B cell (primary cell): ENCODE measurements at regions not wholly inside any gene's neighbourhood (a gene's known extent, or its start where the extent isn't known, plus 50 kb on each side); places are given as distances from the start of the nearest gene placed in this dataset.

Source experiments
- ATAC-seq: fragments of 200-7000 bp; cut with Tn5 transposase; one replicate; pipeline ENCODE4 v1.10.0; 2021; ENCODE audit warnings: low read depth, mild to moderate bottlenecking, moderate number of reproducible peaks, moderate library complexity
- CTCF ChIA-PET: fragments of 350-600 bp; sonication (Branson Sonifier 250); formaldehyde crosslinking; loops from one replicate; lab custom pipeline; 2021; ENCODE audit warnings: antibody characterized with exemption, inconsistent platforms; lab: Charles Lee
- POLR2A ChIA-PET: fragments of 350-600 bp; sonication (Branson Sonifier 250); formaldehyde crosslinking; loops from one replicate; lab custom pipeline; 2021; ENCODE audit warnings: antibody characterized with exemption; lab: Charles Lee
- DNase-seq: peaks from one replicate; pipeline ENCODE4 v3.0.0; 2013
- H2AFZ ChIP-seq: 2 replicates; pipeline ENCODE4 v1.6.1; 2012; ENCODE audit warnings: mild to moderate bottlenecking, low read depth, low read length; ENCODE audit not compliant: insufficient read depth, poor library complexity, severe bottlenecking
- H3K27ac ChIP-seq, 2 donors: 1 replicate in 1 of 2; 2 replicates in 1 of 2; pipeline ENCODE4 v1.5.1; 2012 to 2013; ENCODE audit warnings: low read length in 2 of 2, mild to moderate bottlenecking in 2 of 2, moderate library complexity in 1 of 2
- H3K27me3 ChIP-seq, 4 experiments: fragments of 200-600 bp in 1 of 4; sonication (generic) in 1 of 4; replicated peaks in 1 of 4; 1 replicate in 2 of 4; 2 replicates in 2 of 4; pipeline versions ENCODE4 v1.6.1 to v1.7.0; 2013 to 2016; ENCODE audit warnings: low read length in 3 of 4, mild to moderate bottlenecking in 2 of 4, mixed read lengths in 1 of 4, moderate library complexity in 1 of 4; ENCODE audit not compliant: insufficient read depth in 4 of 4, control insufficient read depth in 3 of 4; ENCODE audit errors: control extremely low read depth in 1 of 4
- H3K36me3 ChIP-seq, 2 experiments: replicated peaks in 1 of 2; 1 replicate in 1 of 2; 2 replicates in 1 of 2; pipeline versions ENCODE4 v1.6.1 to v1.7.1; 2013; ENCODE audit warnings: low read length in 1 of 2; ENCODE audit not compliant: insufficient read depth in 2 of 2, control insufficient read depth in 1 of 2; ENCODE audit errors: control extremely low read depth in 1 of 2, extremely low read depth in 1 of 2
- H3K4me1 ChIP-seq, 2 donors: fragments of 200-600 bp in 1 of 2; sonication (generic) in 1 of 2; 1 replicate in 1 of 2; 2 replicates in 1 of 2; pipeline versions ENCODE4 v1.5.1 to v1.6.1; 2013 to 2017; ENCODE audit warnings: low read length in 2 of 2; ENCODE audit not compliant: control insufficient read depth in 2 of 2, insufficient read depth in 2 of 2
- H3K4me2 ChIP-seq: replicated peaks from 2 replicates; pipeline ENCODE3; 2012; ENCODE audit warnings: mild to moderate bottlenecking, low read depth, low read length; ENCODE audit not compliant: poor library complexity, severe bottlenecking
- H3K4me3 ChIP-seq, 5 experiments: fragments of 200-600 bp in 1 of 5; sonication (generic) in 1 of 5; 1 replicate in 3 of 5; 2 replicates in 2 of 5; pipeline versions ENCODE4 v1.5.1 to v1.7.0; 2011 to 2016; ENCODE audit warnings: low read length in 4 of 5, mild to moderate bottlenecking in 4 of 5, low read depth in 2 of 5, control low read depth in 1 of 5, moderate library complexity in 1 of 5; ENCODE audit not compliant: insufficient read depth in 1 of 5; ENCODE audit errors: control extremely low read depth in 1 of 5, extremely low read depth in 1 of 5
- H3K79me2 ChIP-seq: fragments of 200-600 bp; sonication (generic); one replicate; pipeline ENCODE4 v1.6.0; 2016; ENCODE audit warnings: low read length; ENCODE audit not compliant: control insufficient read depth, insufficient read depth
- H3K9ac ChIP-seq: fragments of 200-600 bp; sonication (generic); 2 replicates; pipeline ENCODE4 v1.6.1; 2017; ENCODE audit warnings: mild to moderate bottlenecking, low read length, moderate library complexity
- H3K9me3 ChIP-seq, 3 donors: one replicate each; pipeline versions ENCODE4 v1.6.1 to v1.7.1; 2013; ENCODE audit warnings: low read length in 2 of 3; ENCODE audit not compliant: control insufficient read depth in 2 of 3, insufficient read depth in 1 of 3; ENCODE audit errors: control extremely low read depth in 1 of 3
- H4K20me1 ChIP-seq: 2 replicates; pipeline ENCODE4 v1.6.0; 2012; ENCODE audit warnings: mild to moderate bottlenecking, low read length; ENCODE audit not compliant: insufficient read depth, control insufficient read depth, poor library complexity, severe bottlenecking
- H3K27ac Mint-ChIP-seq: one replicate; pipeline ENCODE4 v1.8.0; 2021; ENCODE audit warnings: mixed read lengths
- H3K27me3 Mint-ChIP-seq: one replicate; pipeline ENCODE4 v1.8.0; 2021; ENCODE audit warnings: mixed read lengths
- H3K4me1 Mint-ChIP-seq: one replicate; pipeline ENCODE4 v1.8.0; 2021; ENCODE audit warnings: mixed read lengths
- H3K4me3 Mint-ChIP-seq: one replicate; pipeline ENCODE4 v1.8.0; 2021; ENCODE audit warnings: mixed read lengths
- H3K9me3 Mint-ChIP-seq: one replicate; pipeline ENCODE4 v1.8.0; 2022; ENCODE audit warnings: mixed read lengths; ENCODE audit not compliant: insufficient read depth
- EZH2 ChIP-seq: IDR thresholded peaks from 2 replicates; pipeline ENCODE4 v1.6.1; 2012; ENCODE audit warnings: borderline replicate concordance, low read depth, mild to moderate bottlenecking, moderate library complexity, low read length; ENCODE audit not compliant: insufficient read depth, poor library complexity, severe bottlenecking
- WGBS: methylation state at CpG from one replicate; pipeline ENCODE4 v1.1.5; 2013; ENCODE audit warnings: missing lambda C conversion rate; ENCODE audit not compliant: insufficient coverage; 5-methylcytosine and 5-hydroxymethylcytosine counted together
- intact Hi-C: fragments of 100-400 bp; cut with micrococcal nuclease; formaldehyde crosslinking; loops from one replicate; pipeline ENCODE4 v1.10.0; 2022
- TF ChIP-seq, protein P1 (sequence below): fragments of 200-600 bp; IDR thresholded peaks from one replicate; pipeline ENCODE4 v1.8.0; 2022; ENCODE audit warnings: antibody characterized with exemption, mild to moderate bottlenecking

DNA sequence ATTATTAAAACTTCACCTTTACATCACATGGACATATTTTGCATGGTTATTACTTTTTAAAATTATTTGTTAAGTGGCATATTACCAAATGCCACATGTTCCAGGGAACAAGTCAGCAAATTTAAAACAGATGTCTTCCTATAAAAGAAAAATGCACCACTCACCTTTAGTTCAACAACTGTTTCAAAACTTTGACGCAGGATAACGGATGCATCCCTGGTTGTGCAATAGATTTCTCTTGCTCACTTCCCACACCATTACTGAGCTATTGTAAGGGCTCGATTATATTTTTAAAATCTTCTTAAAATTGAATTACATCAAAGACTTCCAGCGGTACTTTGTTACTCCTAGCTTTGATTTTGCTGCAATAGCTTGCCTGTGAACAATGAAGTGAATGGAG lies 93.0 kb upstream of the ARHGAP24 start:
- Mint-ChIP-seq H3K27me3 (no peaks in the 10 kb centered on the region), H3K4me3 (no peak overlapping the region), H3K9me3 (no peaks in the 10 kb centered on the region), H3K27ac (no peak overlapping the region), H3K4me1 (peaks cover 6% of the 10 kb centered on the region)
- Histone ChIP-seq H2AFZ (no peak overlapping the region), H3K27me3 (no peaks in the 10 kb centered on the region), H3K4me3 (no peak overlapping the region), H3K9ac (no peak overlapping the region), H3K4me2 (no peak overlapping the region), H3K9me3 (no peaks in the 10 kb centered on the region), H3K4me1 (no peaks in the 10 kb centered on the region), H3K27ac (no peak overlapping the region), H3K79me2 (no peaks in the 10 kb centered on the region), H4K20me1 (no peaks in the 10 kb centered on the region), H3K36me3 (no peaks in the 10 kb centered on the region)
- WGBS: 100% methylated on average over 2 of the region's 4 CpGs
- intact Hi-C loops: no loop called here
- ATAC-seq (no peak), DNase-seq (no peak)
- ChIA-PET CTCF (interaction anchor here (0.7 to 2.0 kb wide), 3 partner anchors 10 to 35 kb away, joined by 3 to 6 read pairs (median 4); no protein-coding TSS in a partner anchor), POLR2A (no interaction called here)
- no peak for TF ChIP-seq EZH2
- TF ChIP-seq, protein P1, sequence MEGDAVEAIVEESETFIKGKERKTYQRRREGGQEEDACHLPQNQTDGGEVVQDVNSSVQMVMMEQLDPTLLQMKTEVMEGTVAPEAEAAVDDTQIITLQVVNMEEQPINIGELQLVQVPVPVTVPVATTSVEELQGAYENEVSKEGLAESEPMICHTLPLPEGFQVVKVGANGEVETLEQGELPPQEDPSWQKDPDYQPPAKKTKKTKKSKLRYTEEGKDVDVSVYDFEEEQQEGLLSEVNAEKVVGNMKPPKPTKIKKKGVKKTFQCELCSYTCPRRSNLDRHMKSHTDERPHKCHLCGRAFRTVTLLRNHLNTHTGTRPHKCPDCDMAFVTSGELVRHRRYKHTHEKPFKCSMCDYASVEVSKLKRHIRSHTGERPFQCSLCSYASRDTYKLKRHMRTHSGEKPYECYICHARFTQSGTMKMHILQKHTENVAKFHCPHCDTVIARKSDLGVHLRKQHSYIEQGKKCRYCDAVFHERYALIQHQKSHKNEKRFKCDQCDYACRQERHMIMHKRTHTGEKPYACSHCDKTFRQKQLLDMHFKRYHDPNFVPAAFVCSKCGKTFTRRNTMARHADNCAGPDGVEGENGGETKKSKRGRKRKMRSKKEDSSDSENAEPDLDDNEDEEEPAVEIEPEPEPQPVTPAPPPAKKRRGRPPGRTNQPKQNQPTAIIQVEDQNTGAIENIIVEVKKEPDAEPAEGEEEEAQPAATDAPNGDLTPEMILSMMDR: no peak

DNA sequence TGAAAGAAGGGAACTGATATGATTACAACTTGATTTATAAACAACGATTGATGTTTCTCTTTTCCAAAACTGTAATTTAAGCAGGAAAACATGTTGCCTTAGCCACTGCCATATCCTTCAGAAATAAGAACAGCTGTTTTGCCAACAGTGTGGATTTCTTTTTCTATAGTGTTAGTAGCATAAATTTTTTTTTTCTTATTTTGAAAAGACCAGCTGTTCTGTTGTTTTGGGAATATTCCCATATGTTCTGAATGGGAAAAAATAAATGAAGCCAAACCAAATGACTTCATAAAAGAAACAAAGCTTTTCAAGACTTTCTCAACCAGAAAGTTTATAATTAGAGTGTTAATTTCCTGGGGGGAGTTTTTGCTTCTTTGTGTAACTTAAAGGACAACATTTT lies 83.9 kb upstream of the ARHGAP24 start:
- ATAC-seq (no peak), DNase-seq (no peak)
- Histone ChIP-seq H2AFZ (no peak overlapping the region), H3K9ac (no peak overlapping the region), H3K27me3 (no peaks in the 10 kb centered on the region), H3K4me2 (peak overlapping the region; percentile 7), H3K36me3 (no peaks in the 10 kb centered on the region), H3K9me3 (no peaks in the 10 kb centered on the region), H3K4me1 (peaks cover 30 to 37% of the 10 kb centered on the region in 2 donors), H3K79me2 (no peaks in the 10 kb centered on the region), H3K4me3 (no peak overlapping the region), H4K20me1 (no peaks in the 10 kb centered on the region), H3K27ac (no peak overlapping the region)
- Mint-ChIP-seq H3K4me1 (peaks cover 28% of the 10 kb centered on the region), H3K27me3 (no peaks in the 10 kb centered on the region), H3K27ac (no peak overlapping the region), H3K9me3 (no peaks in the 10 kb centered on the region), H3K4me3 (no peak overlapping the region)
- CTCF ChIA-PET: interaction anchor here (1.8 kb wide), 1 partner anchor 9 kb away, joined by 6 read pairs; no protein-coding TSS in a partner anchor
- intact Hi-C loops: loop anchor here (5.0 kb wide), 2 partner anchors 56 to 86 kb away; partner anchors contain the start of gene ARHGAP24
- WGBS: no CpG with 5 or more reads among the region's 1 CpG
- POLR2A ChIA-PET: no interaction called here
- no peak for TF ChIP-seq EZH2
- TF ChIP-seq, protein P1: no peak
